ENCODE measurements at regions not wholly inside any gene's neighbourhood (a gene's known extent, or its start where the extent isn't known, plus 50 kb on each side); places are given as distances from the start of the nearest gene placed in this dataset.
"Not testable (repeated sequence)": the region's sequence is repeated elsewhere in the genome, so short reads cannot be mapped to it uniquely, and the experiment has no call there.

DNA sequence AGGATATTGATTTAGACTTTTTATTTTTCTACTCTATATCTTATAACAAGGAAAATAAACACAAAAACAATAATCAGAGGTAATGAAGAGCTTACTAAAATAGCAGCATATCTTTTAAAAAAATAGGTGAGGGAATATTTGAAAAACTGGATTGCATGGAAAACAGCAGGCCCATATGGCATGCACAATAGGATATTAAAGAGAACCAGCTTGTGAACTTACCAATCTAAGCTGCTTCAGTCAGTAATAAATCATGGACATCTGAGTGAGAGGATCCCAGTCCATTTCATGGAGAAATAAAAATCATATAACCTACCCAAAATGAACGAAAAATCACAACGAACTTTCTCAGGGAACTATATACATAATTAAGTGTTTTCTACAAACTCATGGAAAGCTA is 634.6 kb downstream of the ADCYAP1 start:
- no peak for FAIRE-seq
- DNase-seq (ENCODE audit: low spot score): no peak

DNA sequence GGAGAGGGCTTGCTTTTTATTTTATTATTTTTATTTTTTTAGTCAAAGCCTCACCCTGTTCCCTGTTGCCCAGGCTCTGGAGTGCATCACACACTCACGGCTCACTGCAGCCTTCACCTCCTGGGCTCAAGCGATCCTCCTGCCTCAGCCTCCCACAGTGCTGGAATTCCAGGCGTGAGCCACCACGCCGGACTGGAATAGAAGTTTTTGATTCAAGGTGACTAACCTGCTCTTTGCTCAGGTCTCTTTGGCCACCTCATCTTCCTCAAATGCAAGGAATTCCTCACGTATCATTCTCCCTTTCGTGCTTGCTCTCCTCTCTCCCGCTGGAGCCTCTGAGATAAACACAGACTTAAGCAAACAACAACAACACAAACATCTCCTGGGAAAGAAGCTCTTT is 636.8 kb downstream of the ADCYAP1 start:
- FAIRE-seq (no peak), DNase-seq (ENCODE audit: low spot score) (no peak)

DNA sequence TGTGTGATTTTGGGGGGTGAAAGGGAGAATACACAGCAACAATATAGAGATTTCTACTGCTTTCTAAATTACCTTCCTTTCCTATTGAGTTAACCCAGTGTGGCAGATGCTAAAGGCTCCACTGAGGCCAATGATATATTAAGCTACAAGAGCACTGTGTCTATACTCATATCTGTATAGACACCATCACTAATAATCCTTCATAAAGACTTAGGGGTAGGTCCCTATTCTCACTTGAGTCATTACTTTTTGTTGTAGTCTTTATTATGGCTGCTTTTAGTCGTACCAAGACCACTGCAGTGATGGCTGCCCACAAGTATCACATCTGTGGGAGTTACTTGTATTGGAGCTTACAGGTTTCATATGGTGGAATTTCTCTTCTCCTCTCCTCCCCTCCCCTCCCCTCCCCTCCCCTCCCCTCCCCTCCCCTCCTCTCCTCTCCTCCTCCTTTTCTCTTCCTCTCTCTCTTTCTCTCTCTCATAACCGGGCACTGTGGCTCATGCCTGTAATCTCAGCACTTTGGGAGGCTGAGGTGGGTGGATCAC is 637.6 kb downstream of the ADCYAP1 start:
- FAIRE-seq (no peak), DNase-seq (ENCODE audit: low spot score) (no peak)

DNA sequence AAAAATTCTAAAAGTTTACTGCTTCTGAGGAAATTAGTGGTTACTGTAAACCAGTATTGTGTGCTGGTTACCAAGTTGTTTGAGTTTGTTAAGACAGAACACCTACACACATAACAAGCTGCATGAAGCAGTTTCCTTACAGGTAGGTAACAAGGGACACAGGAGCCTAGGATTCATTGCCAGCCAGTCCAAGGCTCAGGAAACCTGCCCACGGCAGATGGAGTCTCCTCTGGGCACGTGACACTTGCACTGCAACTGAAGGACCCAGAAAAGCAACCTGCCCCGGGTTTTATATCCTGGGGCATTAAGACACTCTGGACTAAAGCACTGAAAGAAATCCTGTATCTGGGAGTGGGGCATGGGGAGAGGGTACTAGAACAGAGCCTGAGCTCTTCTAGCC is 639.3 kb downstream of the ADCYAP1 start:
- DNase-seq (ENCODE audit: low spot score): no peak
- no peak for FAIRE-seq

DNA sequence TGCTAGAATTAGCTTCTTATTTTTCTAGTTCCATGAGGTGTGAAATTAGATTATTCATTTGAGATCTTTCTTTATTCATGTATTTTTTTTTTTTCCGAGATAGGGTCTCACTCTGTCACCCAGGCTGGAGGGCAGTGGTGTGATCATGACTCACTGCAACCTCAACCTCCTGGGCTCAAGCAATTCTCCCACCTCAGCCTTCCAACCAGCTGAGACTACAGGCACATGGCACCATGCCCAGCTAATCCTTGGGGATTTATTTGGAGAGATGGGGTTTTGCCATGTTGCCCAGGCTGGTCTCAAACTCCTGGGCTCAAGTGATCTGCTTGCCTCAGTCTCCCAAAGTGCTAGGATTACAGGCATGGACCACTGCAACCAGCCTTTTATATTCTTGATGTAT is 653.0 kb downstream of the ADCYAP1 start:
- DNase-seq (ENCODE audit: low spot score); FAIRE-seq: not testable (repeated sequence)

DNA sequence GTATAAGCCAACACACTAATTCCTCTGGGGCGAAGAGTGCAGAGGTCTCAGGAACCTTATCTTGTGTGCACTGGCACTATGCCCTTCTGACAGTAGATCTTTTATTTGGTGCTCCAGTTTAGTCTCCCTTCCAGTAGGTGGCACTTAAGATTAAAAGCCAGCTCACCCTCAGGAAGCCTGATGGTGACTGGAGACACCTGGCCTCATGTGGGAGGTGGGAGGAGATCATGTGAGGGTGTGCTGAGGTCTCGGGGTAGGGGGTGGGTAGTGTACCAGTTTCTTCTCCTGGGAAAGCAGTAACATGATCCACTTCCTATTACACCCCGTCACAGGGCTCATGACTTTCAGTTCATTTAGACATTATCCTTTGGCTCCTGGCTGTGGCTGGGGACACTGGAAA is 654.9 kb downstream of the ADCYAP1 start:
- DNase-seq (ENCODE audit: low spot score) (no peak), FAIRE-seq (no peak)

DNA sequence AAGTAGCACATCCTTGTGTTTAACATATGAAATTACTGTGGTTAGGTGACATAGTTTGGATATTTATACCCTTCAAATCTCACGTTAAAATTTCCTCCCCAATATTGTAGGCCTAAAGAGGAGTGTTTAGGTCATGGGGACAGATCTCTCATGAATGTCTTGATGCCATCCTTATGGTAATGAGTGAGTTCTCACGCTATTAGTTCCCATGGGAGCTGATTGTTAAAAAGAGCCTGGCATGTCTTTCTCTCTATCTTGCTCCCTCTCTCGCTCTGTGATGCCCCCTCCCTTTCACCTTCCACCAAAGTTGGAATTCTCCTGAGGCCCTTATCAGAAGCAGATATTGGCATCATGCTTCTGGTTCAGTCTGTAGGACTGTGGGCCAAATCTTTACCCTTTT is 660.1 kb downstream of the ADCYAP1 start:
- DNase-seq (ENCODE audit: low spot score) (no peak), FAIRE-seq (no peak)

DNA sequence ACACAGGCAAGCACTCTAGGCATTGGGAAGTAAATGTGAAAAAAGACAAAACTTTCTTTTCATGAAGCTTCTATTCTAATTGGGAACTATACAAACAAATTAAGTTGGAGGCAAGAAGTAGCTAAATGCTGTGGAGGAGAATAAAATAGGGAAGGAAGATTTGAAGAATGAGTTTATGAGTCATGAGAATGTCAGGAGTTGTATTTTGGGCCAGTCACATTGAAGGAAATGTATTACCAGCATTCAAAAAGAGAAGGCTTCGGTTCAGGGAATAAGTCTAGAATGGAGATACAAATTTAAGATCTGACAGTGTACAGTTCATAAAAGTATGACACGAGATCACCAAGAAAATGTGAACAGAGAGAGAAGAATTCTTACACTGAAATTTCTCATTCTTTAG is 666.5 kb downstream of the ADCYAP1 start:
- no peak for DNase-seq (ENCODE audit: low spot score)
- no peak for FAIRE-seq

DNA sequence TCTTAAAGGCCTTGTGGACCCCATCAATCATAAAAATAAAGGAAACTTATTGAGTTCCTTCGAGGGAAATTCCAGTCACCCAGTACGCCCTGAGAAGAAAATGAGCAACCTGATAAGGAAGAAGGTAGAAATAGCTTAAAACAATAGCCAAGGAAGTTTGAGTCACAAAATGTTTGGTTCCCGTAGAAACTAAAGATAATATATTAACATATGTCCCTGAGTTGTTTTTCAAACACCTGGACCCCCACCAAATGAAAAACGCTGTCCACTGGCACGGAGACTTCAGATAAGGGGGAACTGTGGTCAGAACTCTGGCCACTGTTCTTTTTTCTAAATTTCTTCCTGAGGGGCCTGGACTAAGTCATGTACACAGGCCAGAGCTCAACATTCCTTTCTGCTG is 669.1 kb downstream of the ADCYAP1 start:
- no peak for FAIRE-seq
- no peak for DNase-seq (ENCODE audit: low spot score)

DNA sequence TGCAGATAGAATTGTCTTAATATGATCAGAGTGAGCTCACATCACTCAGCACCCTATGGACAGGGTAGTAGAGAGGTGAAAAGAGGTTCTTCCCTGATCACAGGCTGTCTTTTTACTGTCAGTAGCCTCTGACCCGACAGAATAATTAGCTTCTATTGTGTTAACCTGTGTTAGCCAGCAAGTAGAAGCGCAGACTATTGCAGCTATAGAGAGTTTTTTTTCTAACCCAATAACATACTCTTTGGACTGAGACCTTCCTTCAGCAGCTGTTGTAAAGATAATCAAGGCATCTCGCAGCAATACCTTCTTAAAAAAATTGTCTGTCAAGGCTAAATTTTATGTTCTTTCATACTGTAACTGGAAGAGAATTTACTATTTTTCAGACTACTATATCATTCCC is 670.4 kb downstream of the ADCYAP1 start:
- FAIRE-seq (no peak), DNase-seq (ENCODE audit: low spot score) (no peak)

DNA sequence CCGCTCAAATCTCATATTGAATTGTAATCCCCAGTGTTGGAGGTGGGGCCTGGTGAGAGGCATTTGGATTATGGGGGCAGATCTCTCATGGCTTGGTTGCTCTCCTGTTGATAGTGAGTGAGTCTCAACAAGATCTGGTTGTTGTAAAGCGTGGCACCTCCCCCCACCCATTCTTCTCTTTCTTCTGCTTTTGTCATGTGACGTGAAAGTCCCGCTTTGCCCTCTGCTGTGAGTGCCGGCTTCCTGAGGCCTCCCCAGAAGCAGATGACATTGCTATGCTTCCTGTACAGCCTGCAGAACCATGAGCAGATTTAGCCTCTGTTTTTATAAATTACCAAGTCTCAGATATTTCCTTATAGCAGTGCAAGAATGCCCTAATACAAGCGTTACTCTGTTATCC is 673.8 kb downstream of the ADCYAP1 start:
- FAIRE-seq: no peak
- no peak for DNase-seq (ENCODE audit: low spot score)

DNA sequence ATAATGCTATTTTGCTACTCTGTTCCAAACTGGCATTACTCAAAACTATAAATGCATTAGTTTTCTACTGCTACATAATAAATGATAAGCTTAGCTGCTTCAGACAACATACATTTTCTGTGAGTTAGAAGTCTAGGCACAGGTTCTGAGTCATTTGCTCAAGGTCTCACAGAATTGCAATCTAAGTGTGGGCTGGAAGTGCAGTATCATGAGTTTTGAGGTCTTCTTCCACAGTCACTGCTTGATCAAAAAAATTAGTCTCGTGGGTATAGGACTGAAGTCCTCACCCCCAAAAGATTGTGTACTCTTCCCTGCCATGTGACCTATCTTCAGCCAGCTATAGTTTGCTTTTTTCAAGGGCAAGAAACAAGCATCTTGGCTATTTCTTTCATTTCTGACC is 676.9 kb downstream of the ADCYAP1 start:
- DNase-seq (ENCODE audit: low spot score): no peak
- FAIRE-seq: no peak

DNA sequence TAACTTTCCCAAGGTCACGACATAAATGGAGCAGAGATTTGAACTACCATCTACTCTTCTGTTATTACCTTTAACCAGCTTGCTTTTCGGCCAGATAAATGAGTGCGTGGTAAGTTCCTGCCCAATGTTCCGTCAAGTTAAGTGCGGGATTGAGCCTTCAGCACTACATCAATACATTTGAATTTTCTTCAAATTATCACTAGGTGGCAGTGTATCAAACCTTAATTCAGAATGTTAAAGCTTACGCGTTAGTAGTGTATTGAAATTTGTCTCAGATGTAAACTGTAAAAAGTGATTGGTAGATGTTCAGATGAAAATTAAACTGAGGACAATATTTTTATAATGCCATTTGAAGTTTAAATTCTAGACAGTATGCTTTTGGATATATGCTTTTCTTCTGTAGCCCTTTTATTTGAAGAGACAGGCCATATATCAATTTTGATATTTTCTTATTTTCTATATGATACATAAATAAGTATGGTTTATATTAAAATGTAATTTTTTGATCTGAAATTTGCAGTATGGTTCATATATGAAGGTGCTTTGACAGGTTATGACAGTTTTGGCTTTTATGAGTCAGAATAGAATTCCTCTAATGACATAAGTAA is 681.3 kb downstream of the ADCYAP1 start:
- peak; percentile 76 for FAIRE-seq

DNA sequence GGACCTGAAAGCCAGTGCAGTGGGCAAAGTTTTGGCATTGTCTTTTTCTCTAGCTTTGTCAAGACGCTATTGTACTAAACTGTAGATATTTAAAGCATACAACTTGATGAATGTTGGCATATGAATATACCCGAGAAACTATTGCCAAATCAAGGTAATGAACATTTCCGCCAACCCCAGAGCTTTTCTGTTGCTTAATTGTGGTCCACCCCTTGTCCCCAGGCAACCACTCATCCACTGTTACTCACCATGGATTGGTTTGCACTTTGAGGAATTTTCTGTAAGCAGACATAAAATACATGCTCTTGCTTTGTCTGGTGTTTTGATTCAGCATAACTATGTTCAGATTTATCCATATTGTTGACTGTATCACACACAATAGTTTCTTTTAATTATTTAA is 688.4 kb downstream of the ADCYAP1 start:
- no peak for FAIRE-seq
- DNase-seq (ENCODE audit: low spot score): no peak

More for the DNA sequence above, 681.3 kb downstream of the ADCYAP1 start:
- peak; percentile 34 for DNase-seq (ENCODE audit: low spot score)

DNA sequence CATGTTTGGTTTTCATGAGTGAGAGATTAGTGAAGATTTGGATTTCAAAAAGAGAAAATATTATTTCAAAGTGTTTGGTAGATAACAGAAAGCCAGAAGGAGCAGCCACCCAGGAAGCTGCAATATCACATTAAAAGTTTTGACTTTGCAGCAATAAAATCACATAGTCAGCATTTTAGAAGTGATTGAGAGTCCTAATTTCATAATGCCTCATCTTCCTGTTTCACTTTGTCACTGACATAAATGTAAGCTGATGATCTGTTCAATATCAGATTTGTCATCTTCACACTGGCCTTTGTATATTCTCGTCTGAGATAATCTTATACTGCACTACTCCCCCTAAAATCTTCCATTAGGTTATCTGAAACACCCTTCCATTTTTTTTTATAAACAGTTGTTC is 690.5 kb downstream of the ADCYAP1 start:
- DNase-seq (ENCODE audit: low spot score) (no peak), FAIRE-seq (no peak)

DNA sequence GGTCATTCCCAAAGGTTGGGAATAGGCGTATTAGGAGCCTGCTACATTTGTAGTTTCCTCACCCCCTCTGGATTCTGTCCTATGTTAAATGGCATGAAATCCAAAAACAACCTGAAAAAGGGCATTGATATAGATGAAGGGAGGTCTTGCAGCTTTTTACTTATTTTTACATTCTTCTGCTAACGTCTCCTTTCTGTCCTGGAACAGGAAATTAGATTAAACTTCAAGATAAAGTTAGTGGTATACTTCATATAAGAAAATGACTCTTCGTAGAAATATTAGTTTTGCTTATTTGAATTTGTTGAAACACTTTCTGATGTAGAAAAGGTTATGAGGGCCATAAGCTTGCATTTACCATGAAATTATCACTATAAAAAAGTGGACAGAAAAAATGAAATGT is 694.5 kb downstream of the ADCYAP1 start:
- FAIRE-seq (no peak), DNase-seq (ENCODE audit: low spot score) (no peak)

DNA sequence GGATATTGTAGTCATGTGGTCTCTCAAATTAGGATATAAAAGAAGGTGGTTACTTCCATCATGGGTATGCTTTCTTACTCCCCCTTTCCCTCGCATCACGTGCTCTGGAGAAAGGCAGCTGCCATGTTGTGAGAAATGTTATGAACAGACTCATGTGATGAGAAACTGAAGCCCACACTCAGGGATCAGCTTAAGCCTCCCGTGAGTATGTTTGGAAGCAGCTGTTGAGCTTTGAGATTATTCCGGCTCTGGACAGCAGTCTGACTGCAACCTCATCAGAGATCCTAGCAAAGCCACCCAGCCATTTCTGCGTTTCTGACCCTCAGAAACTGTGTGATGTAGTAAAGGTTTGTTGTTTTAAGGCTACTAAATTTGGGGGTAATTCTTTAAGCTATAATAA is 700.1 kb downstream of the ADCYAP1 start:
- FAIRE-seq (no peak), DNase-seq (ENCODE audit: low spot score) (no peak)

DNA sequence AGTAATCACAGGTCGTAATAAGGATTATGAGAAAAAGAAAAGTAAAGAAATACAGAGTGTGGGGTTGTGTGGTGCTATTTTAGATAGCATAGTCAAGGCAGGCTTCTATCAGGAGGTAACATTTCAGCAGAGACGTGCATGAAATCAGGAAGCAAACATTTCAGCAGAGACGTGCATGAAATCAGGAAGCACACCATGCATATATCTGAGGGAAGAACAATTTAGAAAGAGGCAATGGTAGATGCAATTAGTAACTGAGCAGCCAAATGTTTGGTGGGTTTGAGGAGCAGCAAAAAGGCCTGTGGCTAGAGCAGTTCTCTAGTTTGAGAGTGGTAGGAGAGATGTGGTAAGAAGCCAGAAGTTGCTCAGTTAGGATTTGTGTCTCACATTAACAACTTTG is 713.7 kb downstream of the ADCYAP1 start:
- no peak for FAIRE-seq
- no peak for DNase-seq (ENCODE audit: low spot score)

DNA sequence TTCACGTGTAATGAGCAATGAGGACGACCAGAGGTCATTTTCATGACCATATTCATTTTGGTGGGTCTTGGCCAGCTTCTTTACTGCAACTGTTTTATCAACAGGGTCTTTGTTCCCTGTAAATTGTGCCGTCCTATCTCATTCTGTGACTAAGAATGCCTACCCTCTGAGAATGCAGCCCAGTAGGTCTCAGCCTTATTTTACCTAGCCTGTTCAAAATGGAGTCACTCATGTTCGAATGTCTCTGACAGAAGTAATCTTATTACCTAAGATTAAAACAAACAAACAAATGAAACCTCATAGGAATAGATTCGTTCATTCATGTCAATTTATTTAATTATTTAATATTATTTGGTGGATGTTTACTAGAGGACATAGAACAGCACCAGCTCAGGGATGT is 714.8 kb downstream of the ADCYAP1 start:
- FAIRE-seq (no peak), DNase-seq (ENCODE audit: low spot score) (no peak)

DNA sequence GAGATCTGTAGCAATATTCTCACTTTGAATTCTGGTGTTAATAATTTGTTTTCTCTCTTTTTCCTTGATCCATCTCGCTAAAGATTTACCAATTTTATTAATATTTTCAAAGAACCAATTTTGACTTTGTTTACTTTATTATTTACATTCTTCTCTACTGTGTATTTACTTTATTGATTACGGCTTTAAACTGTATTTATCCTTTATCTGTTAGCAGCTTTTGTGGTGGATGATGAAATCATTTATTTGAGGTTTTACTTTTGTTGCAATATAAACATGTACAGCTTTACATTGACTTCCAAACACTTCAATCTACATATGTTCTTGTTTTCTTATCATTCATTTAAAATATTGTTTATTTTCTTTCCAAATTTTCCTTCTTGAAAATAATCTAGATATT is 719.9 kb downstream of the ADCYAP1 start:
- no peak for FAIRE-seq
- DNase-seq (ENCODE audit: low spot score): no peak

DNA sequence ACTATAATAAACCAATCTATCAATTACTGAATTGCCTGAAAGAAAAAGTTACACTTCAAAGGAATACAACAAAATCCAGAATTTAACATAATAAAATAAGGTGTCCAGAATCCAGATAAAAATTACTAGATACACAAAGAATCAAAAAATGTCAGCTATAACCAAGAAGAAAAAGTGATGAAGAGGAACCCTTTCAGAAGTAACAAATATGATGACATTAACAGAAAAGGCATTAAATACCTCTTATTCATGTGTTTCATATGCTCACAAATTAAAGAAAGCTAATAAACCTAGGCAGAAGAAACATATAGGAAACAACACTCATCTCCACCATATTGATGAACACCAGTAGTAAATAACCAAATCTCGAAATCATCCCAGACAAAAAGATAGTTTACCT is 722.8 kb downstream of the ADCYAP1 start:
- DNase-seq (ENCODE audit: low spot score) (no peak), FAIRE-seq (no peak)

DNA sequence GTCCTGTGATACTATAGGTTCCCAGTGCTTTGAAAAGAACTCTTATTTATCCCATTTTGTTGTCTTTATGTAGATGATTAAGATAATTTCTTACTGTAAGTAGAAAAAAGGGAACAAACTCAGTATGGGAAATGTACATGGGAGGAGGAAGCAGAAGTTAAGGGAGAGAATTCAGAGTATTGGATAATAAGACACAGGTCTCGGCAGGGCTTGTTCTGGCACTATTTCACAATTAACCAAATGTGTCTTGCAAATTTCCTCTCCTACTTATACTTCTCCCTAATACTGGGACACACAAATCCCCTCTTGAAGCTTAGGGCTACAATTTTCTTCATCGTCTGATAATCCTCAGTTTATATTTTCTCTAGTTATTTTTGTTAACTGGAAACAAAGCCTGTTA is 744.0 kb downstream of the ADCYAP1 start:
- FAIRE-seq: no peak
- DNase-seq (ENCODE audit: low spot score): no peak

DNA sequence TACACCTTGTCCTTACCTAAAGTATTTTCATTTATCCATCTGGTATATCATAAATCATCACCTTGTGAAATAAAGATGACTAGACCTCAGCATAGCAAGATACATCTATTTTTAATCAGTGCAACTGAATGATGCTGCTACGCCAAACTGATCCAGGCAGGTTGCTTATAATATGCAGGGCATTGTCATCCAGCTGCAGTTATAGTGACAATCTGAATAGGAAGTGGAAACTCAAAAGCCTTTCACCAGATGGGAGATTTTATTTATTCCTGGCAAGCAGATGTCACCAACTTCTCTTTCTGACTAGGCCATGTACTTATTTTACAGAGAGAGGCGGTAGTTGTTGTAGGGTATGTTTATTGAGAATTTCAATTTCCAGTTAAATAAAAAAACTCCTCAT is 747.3 kb downstream of the ADCYAP1 start:
- no peak for FAIRE-seq
- no peak for DNase-seq (ENCODE audit: low spot score)

DNA sequence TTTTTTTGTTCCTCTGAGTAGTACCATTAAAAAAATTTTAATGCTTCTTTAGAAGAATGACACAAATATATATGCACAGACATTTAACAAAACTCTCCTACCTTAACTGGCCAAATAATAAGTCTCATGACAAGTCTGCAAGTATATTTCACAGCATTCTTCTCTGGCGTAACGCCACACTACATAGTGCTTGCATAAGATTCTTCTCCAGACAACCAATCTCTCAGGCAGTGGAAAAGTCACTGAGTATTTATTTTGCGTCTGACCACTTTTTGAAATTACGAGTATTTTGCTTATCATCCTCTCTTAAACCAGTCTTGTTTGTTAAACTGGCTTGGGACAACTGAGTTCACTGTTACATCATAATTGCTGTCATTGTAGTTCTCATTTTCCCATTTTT is 749.2 kb downstream of the ADCYAP1 start:
- FAIRE-seq (no peak), DNase-seq (ENCODE audit: low spot score) (no peak)

Data from RCC 7860 (cell line).